Neuron (in vitro differentiated cells): ENCODE measurements at regions not wholly inside any gene's neighbourhood (a gene's known extent, or its start where the extent isn't known, plus 50 kb on each side); places are given as distances from the start of the nearest gene placed in this dataset.

Experiments
- H2AFZ ChIP-seq: one replicate; pipeline ENCODE4 v1.6.1; 2013; ENCODE audit warnings: low read depth, mild to moderate bottlenecking, inconsistent platforms, low read length, moderate library complexity
- H3K27me3 ChIP-seq: one replicate; pipeline ENCODE4 v1.6.1; 2013; ENCODE audit warnings: low read length; ENCODE audit not compliant: insufficient read depth
- H3K36me3 ChIP-seq: one replicate; pipeline ENCODE4 v1.6.1; 2013; ENCODE audit warnings: low read length; ENCODE audit not compliant: insufficient read depth
- H3K4me1 ChIP-seq: one replicate; pipeline ENCODE4 v1.6.1; 2013; ENCODE audit warnings: low read length; ENCODE audit not compliant: insufficient read depth
- H3K4me3 ChIP-seq: 2 replicates; pipeline ENCODE4 v1.5.1; 2013; ENCODE audit warnings: mild to moderate bottlenecking, low read length, moderate library complexity
- H3K9me3 ChIP-seq: one replicate; pipeline ENCODE4 v1.6.1; 2013; ENCODE audit warnings: low read length

GRCh38 chr1:82867781-82868180 lies 1067.0 kb downstream of the ADGRL2 start:
- Histone ChIP-seq H3K9me3 (no peaks in the 10 kb centered on the region), H3K27me3 (no peaks in the 10 kb centered on the region), H3K4me3 (no peak overlapping the region), H3K36me3 (no peaks in the 10 kb centered on the region), H3K4me1 (no peaks in the 10 kb centered on the region), H2AFZ (no peak overlapping the region)

- Histone ChIP-seq H3K4me1 (peaks cover 1% of the 10 kb centered on the region), H3K4me3 (no peak overlapping the region), H3K9me3 (no peaks in the 10 kb centered on the region), H2AFZ (no peak overlapping the region), H3K27me3 (no peaks in the 10 kb centered on the region), H3K36me3 (no peaks in the 10 kb centered on the region)
Measured at GRCh38 chr1:82861749-82862148, 1061.0 kb downstream of the ADGRL2 start.

GRCh38 chr1:82858031-82858430 lies 1057.3 kb downstream of the ADGRL2 start:
- Histone ChIP-seq H3K4me3 (no peak overlapping the region), H3K27me3 (no peaks in the 10 kb centered on the region), H2AFZ (no peak overlapping the region), H3K4me1 (peaks cover 1% of the 10 kb centered on the region), H3K9me3 (no peaks in the 10 kb centered on the region), H3K36me3 (no peaks in the 10 kb centered on the region)

GRCh38 chr1:82849460-82849859 lies 1048.7 kb downstream of the ADGRL2 start:
- Histone ChIP-seq H3K4me3 (no peak overlapping the region), H3K4me1 (peaks cover 39% of the 10 kb centered on the region), H3K36me3 (no peaks in the 10 kb centered on the region), H2AFZ (no peak overlapping the region), H3K27me3 (no peaks in the 10 kb centered on the region), H3K9me3 (no peaks in the 10 kb centered on the region)

GRCh38 chr1:82848043-82848442 lies 1047.3 kb downstream of the ADGRL2 start:
- no peaks in the 10 kb centered on the region for H3K27me3 ChIP-seq
- no peaks in the 10 kb centered on the region for H3K36me3 ChIP-seq
- no peak overlapping the region for H3K4me3 ChIP-seq
- no peaks in the 10 kb centered on the region for H3K9me3 ChIP-seq
- peaks cover 47% of the 10 kb centered on the region for H3K4me1 ChIP-seq
- H2AFZ ChIP-seq = no peak overlapping the region

- Histone ChIP-seq H3K4me3 (no peak overlapping the region), H3K9me3 (no peaks in the 10 kb centered on the region), H2AFZ (no peak overlapping the region), H3K4me1 (peaks cover 47% of the 10 kb centered on the region), H3K27me3 (no peaks in the 10 kb centered on the region), H3K36me3 (no peaks in the 10 kb centered on the region)
Measured at GRCh38 chr1:82845866-82846265, 1045.1 kb downstream of the ADGRL2 start.

GRCh38 chr1:82844911-82845827 lies 1044.4 kb downstream of the ADGRL2 start:
- peak overlapping the region; percentile 33 for H2AFZ ChIP-seq
- H3K27me3 ChIP-seq = no peaks in the 10 kb centered on the region
- H3K4me1 ChIP-seq = peaks cover 47% of the 10 kb centered on the region
- no peak overlapping the region for H3K4me3 ChIP-seq
- no peaks in the 10 kb centered on the region for H3K9me3 ChIP-seq
- H3K36me3 ChIP-seq = no peaks in the 10 kb centered on the region

GRCh38 chr1:82844447-82844846 lies 1043.7 kb downstream of the ADGRL2 start:
- Histone ChIP-seq H2AFZ (no peak overlapping the region), H3K36me3 (no peaks in the 10 kb centered on the region), H3K4me3 (no peak overlapping the region), H3K9me3 (no peaks in the 10 kb centered on the region), H3K27me3 (no peaks in the 10 kb centered on the region), H3K4me1 (peaks cover 48% of the 10 kb centered on the region)

GRCh38 chr1:82843876-82844275 lies 1043.1 kb downstream of the ADGRL2 start:
- Histone ChIP-seq H3K36me3 (no peaks in the 10 kb centered on the region), H3K4me1 (peaks cover 51% of the 10 kb centered on the region), H3K9me3 (no peaks in the 10 kb centered on the region), H3K27me3 (no peaks in the 10 kb centered on the region), H2AFZ (no peak overlapping the region), H3K4me3 (no peak overlapping the region)

GRCh38 chr1:82840192-82840591 lies 1039.5 kb downstream of the ADGRL2 start:
- Histone ChIP-seq H3K4me1 (peaks cover 48% of the 10 kb centered on the region), H3K4me3 (no peak overlapping the region), H2AFZ (no peak overlapping the region), H3K36me3 (no peaks in the 10 kb centered on the region), H3K9me3 (no peaks in the 10 kb centered on the region), H3K27me3 (no peaks in the 10 kb centered on the region)

GRCh38 chr1:82837766-82838465 lies 1037.2 kb downstream of the ADGRL2 start:
- Histone ChIP-seq H3K4me3 (no peak overlapping the region), H2AFZ (no peak overlapping the region), H3K36me3 (no peaks in the 10 kb centered on the region), H3K27me3 (no peaks in the 10 kb centered on the region), H3K9me3 (no peaks in the 10 kb centered on the region), H3K4me1 (peaks cover 33% of the 10 kb centered on the region)

GRCh38 chr1:82836973-82837680 lies 1036.4 kb downstream of the ADGRL2 start:
- H2AFZ ChIP-seq = no peak overlapping the region
- no peaks in the 10 kb centered on the region for H3K27me3 ChIP-seq
- H3K4me1 ChIP-seq = peaks cover 33% of the 10 kb centered on the region
- no peak overlapping the region for H3K4me3 ChIP-seq
- H3K36me3 ChIP-seq = no peaks in the 10 kb centered on the region
- H3K9me3 ChIP-seq = no peaks in the 10 kb centered on the region
